Lower leg skin (tissue), 3 donors: ENCODE measurements at regions not wholly inside any gene's neighbourhood (a gene's known extent, or its start where the extent isn't known, plus 50 kb on each side); places are given as distances from the start of the nearest gene placed in this dataset.

Experiments used
- POLR2A ChIP-seq, 2 donors: fragments of 450-650 bp; IDR thresholded peaks; one replicate each; pipeline ENCODE4 v1.6.1; 2016 to 2017; ENCODE audit warnings: antibody characterized with exemption in 2 of 2, mild to moderate bottlenecking in 1 of 2, moderate library complexity in 1 of 2
- TF ChIP-seq, protein P1 (sequence below), 3 donors: fragments of 450-650 bp; IDR thresholded peaks; one replicate each; pipeline ENCODE4 v1.5.1; 2016; ENCODE audit warnings: antibody characterized with exemption in 3 of 3, mild to moderate bottlenecking in 3 of 3, moderate library complexity in 2 of 3

GRCh38 chr3:31103623-31104180 is 209.2 kb upstream of the GADL1 start:
- TF ChIP-seq, protein P1, sequence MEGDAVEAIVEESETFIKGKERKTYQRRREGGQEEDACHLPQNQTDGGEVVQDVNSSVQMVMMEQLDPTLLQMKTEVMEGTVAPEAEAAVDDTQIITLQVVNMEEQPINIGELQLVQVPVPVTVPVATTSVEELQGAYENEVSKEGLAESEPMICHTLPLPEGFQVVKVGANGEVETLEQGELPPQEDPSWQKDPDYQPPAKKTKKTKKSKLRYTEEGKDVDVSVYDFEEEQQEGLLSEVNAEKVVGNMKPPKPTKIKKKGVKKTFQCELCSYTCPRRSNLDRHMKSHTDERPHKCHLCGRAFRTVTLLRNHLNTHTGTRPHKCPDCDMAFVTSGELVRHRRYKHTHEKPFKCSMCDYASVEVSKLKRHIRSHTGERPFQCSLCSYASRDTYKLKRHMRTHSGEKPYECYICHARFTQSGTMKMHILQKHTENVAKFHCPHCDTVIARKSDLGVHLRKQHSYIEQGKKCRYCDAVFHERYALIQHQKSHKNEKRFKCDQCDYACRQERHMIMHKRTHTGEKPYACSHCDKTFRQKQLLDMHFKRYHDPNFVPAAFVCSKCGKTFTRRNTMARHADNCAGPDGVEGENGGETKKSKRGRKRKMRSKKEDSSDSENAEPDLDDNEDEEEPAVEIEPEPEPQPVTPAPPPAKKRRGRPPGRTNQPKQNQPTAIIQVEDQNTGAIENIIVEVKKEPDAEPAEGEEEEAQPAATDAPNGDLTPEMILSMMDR (IDR thresholded peaks at IDR 0.05) = no peak
- TF ChIP-seq POLR2A (IDR thresholded peaks at IDR 0.05) = no peak
